Left lung (tissue), 4 donors: ENCODE measurements at regions not wholly inside any gene's neighbourhood (a gene's known extent, or its start where the extent isn't known, plus 50 kb on each side); places are given as distances from the start of the nearest gene placed in this dataset.

Experiments used
- ATAC-seq: fragments of 200-7000 bp; cut with Tn5 transposase; one replicate; pipeline ENCODE4 v1.9.1; 2020; ENCODE audit warnings: moderate library complexity
- DNase-seq, 4 donors: peaks; one replicate each; pipeline ENCODE4 v3.0.0-alpha.2; 2013 to 2020
- H3K27ac ChIP-seq, 2 donors: fragments of 200-600 bp; sonication (generic) in 1 of 2; one replicate each; pipeline versions ENCODE4 v1.5.0 to v1.8.0; 2020 to 2021
- H3K27me3 ChIP-seq, 2 donors: fragments of 200-600 bp; sonication (generic) in 1 of 2; one replicate each; pipeline versions ENCODE4 v1.5.0 to v1.8.0; 2020 to 2021
- H3K36me3 ChIP-seq, 2 donors: fragments of 200-600 bp; sonication (generic) in 1 of 2; one replicate each; pipeline versions ENCODE4 v1.5.0 to v1.8.0; 2020 to 2021
- H3K4me1 ChIP-seq, 2 donors: fragments of 200-600 bp; one replicate each; pipeline ENCODE4 v1.8.0; 2021
- H3K4me3 ChIP-seq, 2 donors: fragments of 200-600 bp; sonication (generic) in 1 of 2; one replicate each; pipeline versions ENCODE4 v1.5.0 to v1.8.0; 2020 to 2021; ENCODE audit warnings: mild to moderate bottlenecking in 1 of 2
- H3K9me3 ChIP-seq, 2 donors: fragments of 200-600 bp; sonication (generic) in 1 of 2; one replicate each; pipeline versions ENCODE4 v1.5.0 to v1.8.0; 2020 to 2021
- intact Hi-C, 2 donors: fragments of 100-400 bp; cut with DNase I; formaldehyde crosslinking; loops; one replicate each; pipeline versions ENCODE4 v1.11.2 to v1.14.2; 2022
- microRNA-seq, 2 donors: library from miRNA; unstranded; fragments of <30 nt; microRNA quantifications; one replicate each; pipeline ENCODE4, GENCODE V29; 2019
- TF ChIP-seq, protein P1 (sequence below), 2 donors: fragments of 200-600 bp; sonication (generic) in 1 of 2; IDR thresholded peaks; one replicate each; pipeline versions ENCODE4 v1.5.0 to v1.8.0; 2021; ENCODE audit warnings: antibody characterized with exemption in 2 of 2
- donor health status: DM: no; HTN: yes; CAD: no.
- donor health status: DM: no; HTN: no; CAD: no.

GRCh38 chr2:64401529-64401880 lies 52.5 kb upstream of the LGALSL start:
- TF ChIP-seq, protein P1, sequence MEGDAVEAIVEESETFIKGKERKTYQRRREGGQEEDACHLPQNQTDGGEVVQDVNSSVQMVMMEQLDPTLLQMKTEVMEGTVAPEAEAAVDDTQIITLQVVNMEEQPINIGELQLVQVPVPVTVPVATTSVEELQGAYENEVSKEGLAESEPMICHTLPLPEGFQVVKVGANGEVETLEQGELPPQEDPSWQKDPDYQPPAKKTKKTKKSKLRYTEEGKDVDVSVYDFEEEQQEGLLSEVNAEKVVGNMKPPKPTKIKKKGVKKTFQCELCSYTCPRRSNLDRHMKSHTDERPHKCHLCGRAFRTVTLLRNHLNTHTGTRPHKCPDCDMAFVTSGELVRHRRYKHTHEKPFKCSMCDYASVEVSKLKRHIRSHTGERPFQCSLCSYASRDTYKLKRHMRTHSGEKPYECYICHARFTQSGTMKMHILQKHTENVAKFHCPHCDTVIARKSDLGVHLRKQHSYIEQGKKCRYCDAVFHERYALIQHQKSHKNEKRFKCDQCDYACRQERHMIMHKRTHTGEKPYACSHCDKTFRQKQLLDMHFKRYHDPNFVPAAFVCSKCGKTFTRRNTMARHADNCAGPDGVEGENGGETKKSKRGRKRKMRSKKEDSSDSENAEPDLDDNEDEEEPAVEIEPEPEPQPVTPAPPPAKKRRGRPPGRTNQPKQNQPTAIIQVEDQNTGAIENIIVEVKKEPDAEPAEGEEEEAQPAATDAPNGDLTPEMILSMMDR (IDR thresholded peaks at IDR 0.05): no peak
- Histone ChIP-seq H3K4me3 (no peak overlapping the region), H3K27me3 (no peaks in the 10 kb centered on the region), H3K9me3 (no peaks in the 10 kb centered on the region), H3K27ac (peak overlapping the region; percentile 13 to 63), H3K4me1 (peaks cover 34 to 72% of the 10 kb centered on the region in 2 donors), H3K36me3 (no peaks in the 10 kb centered on the region)
- DNase-seq (peak in 1 of 4 donors; percentile 67), ATAC-seq (peak; percentile 59)
- intact Hi-C loops: no loop called here

DNA sequence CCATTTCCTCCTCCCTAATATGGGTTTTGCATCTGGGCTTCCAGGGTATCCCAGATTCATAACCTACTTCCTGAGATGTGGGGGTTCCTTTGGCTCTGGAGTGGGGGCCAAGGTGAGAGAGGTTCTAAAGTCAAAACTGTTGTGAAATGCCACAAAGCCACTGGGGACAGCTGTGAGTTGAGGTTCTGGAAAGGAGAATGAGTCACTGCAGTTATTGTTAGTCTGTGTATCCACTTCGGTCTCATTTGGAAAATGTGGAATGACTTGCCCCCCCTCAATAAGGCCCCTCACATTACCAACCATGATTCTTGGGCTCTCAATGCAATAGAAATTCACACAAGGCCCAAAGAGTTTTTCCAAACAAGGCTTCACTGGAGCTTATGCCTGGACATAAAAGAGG lies 51.1 kb upstream of the LGALSL start:
- intact Hi-C loops: no loop called here
- ATAC-seq (no peak), DNase-seq (no peak)
- Histone ChIP-seq H3K4me3 (no peak overlapping the region), H3K27me3 (no peaks in the 10 kb centered on the region), H3K9me3 (no peaks in the 10 kb centered on the region), H3K36me3 (no peaks in the 10 kb centered on the region), H3K4me1 (peaks cover 34 to 75% of the 10 kb centered on the region in 2 donors), H3K27ac (peak overlapping the region; percentile 75 to 83)
- TF ChIP-seq, protein P1 (IDR thresholded peaks at IDR 0.05): no peak

GRCh38 chr2:64403426-64403825 lies 50.5 kb upstream of the LGALSL start:
- H3K4me1 ChIP-seq: peaks cover 34 to 69% of the 10 kb centered on the region in 2 donors
- DNase-seq (no peak), ATAC-seq (no peak)
- peak overlapping the region; percentile 75 to 83 for H3K27ac ChIP-seq
- no peaks in the 10 kb centered on the region for H3K27me3 ChIP-seq
- H3K4me3 ChIP-seq: no peak overlapping the region
- TF ChIP-seq, protein P1 (IDR thresholded peaks at IDR 0.05): no peak
- intact Hi-C loops: no loop called here
- no peaks in the 10 kb centered on the region for H3K36me3 ChIP-seq
- no peaks in the 10 kb centered on the region for H3K9me3 ChIP-seq

DNA sequence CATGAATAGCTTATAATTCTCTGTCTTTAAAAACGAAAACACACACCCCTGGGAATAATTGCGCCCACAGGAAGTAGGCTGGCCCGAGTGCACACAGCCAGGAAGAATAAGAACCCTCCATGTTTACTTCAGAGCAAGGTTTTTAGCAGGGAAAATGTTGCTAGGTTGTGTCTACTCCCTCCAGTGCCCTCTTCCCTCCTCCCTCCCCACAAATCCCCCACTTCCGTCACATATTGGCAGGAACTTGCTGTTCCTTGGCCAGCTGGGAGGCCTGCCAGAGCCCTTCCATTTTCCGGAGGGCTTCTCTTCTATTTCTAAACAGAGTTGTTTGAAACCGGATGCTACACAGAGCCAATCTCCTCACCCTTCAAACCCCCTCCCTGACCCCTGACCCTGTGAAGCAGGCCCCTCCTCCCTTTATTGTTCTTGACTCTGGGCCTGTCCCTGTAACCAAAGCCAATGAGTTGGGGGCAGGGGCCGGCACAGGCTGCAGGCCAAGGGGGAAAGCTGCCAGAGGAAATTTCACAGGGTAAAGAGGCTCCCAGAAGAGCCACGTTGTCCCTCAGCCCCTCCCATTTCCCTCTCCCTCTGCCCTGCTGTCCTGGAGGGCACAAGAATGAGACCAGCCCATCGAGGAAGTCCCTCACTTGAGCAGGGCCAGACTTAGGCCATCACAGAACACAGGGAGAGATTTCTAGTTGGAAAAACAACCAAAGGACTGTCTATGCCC lies 49.8 kb upstream of the LGALSL start:
- intact Hi-C loops: no loop called here
- peak; percentile 61 for ATAC-seq
- Histone ChIP-seq H3K9me3 (no peaks in the 10 kb centered on the region), H3K4me3 (no peak overlapping the region), H3K36me3 (no peaks in the 10 kb centered on the region), H3K27me3 (no peaks in the 10 kb centered on the region), H3K27ac (peak overlapping the region; percentile 75 to 83), H3K4me1 (peaks cover 34 to 64% of the 10 kb centered on the region in 2 donors)
- TF ChIP-seq, protein P1 (IDR thresholded peaks at IDR 0.05): no peak
- DNase-seq: peak; percentile 78 to 98 (median 88)

Small RNAs in the stretch of these regions (microRNA-seq; reads per million reads assigned to microRNA genes)
- gene MIR4433A (0 reads per million in 2 donors), gene MIR4433B (0 reads per million in 2 donors)
